ENCODE measurements at regions not wholly inside any gene's neighbourhood (a gene's known extent, or its start where the extent isn't known, plus 50 kb on each side); places are given as distances from the start of the nearest gene placed in this dataset.
A peak's percentile ranks its signal among the peaks of the same experiment; 100 is the strongest.

GRCh38 chr10:8233832-8234259 is 179.4 kb downstream of the GATA3 start:
- DNase-seq: no peak

DNA sequence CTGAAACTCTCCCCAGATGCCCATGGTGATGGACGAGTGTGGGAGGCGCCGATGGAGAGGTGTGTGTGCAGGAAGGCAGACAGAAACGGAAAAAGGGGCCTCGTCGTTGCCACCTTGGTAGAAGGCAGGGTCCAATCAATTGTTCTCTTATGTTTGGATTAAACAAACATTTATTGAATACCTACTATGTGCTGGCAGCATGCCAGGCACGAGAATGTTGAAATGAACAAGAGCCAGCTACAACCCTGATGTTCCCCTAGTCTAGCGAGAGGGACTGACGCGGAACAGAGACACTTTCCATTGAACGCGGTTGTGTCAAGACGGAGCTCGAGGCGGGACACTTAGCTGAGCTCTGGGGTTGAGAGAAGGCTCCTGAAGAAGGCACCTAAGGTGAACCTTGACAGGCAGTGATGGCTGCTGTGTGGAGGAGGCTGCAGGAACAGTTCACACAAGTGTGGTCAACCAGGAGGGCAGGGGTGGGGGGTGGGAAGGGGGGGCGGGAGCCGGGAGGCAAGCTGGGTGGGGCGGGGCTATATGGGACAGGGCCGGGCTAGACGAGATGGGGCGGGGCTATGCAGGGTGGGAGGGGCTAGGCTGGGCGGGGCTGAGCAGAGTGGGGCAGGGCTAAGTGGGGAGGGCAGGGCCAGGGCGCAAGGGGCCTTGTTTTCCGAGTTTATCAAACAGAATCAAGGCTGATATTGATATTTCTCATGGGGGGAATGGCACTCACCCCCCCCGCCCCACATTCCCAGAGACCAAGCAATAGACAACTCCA is 181.0 kb downstream of the GATA3 start:
- no peak for DNase-seq

GRCh38 chr10:8238986-8239385 is 184.5 kb downstream of the GATA3 start:
- DNase-seq: no peak

GRCh38 chr10:8240861-8241260 is 186.4 kb downstream of the GATA3 start:
- DNase-seq: no peak

GRCh38 chr10:8242295-8242872 is 187.9 kb downstream of the GATA3 start:
- DNase-seq: no peak

DNA sequence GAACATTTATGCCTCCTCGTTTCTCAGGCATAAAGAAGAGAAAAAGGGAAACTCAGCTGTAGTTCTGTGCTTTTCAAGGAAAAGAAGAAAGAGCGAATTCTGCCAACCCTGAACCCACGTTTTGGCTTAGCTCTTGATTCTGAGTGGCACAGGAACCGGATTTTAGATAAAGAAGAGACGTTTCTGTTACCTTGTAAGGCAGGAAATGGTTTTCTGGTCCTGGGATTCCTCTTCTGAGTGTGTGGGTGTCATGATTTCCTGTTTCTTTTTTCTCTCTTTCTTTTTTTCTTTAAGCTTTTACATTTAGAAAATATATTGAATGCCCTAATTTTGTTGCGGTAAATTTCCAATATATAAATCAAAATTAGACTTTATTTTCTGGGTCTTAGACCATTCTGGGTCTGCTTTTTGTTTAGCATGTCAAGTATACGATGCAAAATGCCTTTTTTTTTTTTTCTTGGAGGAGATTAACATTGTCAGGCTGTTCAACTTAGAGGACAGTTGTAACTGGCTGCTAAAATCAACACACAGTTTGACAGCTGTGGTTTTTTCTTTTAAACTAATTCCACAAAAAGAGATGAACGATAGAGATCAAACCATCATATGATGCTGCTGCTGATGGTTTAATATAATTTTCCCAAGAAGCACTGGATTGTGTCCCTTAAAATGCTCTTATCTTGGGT is 190.8 kb downstream of the GATA3 start:
- no peak for DNase-seq

- DNase-seq: no peak
These were observed 191.3 kb downstream of the GATA3 start for GRCh38 chr10:8245814-8246142.

DNA sequence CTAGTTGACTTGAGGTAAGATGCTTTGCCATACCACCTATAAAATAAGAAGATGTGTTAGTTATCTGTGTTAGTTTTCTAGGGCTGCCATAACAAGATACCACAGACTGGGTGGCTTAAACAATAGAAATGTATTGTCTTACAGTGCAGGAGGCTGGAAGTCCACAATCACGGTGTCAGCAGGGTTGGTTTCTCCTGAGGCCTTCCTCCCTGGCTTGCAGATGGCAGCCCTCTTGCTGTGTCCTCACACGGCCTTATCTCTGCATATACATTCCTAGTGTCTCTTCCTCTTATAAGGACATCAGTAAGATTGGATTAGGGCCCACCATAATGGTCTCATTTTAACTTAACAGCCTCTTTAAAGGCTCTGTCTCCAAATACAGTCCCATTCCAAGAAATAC is 192.1 kb downstream of the GATA3 start:
- no peak for DNase-seq

DNA sequence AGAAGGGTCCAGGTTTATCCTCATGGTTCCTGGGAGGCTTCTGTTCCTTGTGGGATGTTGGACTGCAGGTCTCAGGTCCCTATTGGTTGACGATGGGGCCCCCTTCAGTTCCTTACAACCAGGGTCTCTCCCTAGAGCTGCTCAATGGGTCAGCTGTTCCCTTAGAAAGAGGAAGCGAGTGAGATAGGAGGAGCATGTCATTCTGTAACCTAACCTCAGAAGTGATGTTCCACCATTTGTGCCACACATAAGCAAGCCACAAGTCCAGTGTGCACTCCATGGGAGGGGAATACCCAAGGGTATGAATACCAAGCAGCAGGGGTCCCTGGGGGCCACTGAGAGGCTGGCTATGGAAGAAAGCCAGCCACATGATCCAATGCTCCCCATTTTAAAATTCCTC is 192.7 kb downstream of the GATA3 start:
- no peak for DNase-seq

DNA sequence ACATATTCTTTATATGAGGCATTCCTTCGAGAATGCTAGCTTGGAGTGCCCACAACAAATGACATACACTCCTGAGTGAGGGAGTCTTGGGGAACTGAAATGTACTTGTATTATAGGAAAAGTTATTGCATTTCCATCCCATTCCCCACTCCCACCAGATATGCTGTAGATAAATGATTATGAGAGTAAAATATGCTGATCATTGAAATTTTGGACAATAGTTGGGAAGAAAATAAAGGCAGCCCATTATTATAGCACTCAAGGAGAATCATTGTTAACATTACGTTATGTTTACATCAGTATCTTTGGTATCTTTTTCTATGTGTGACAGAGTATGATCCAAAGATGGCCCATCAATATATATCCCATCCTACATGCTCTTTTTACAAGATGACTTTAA is 194.4 kb downstream of the GATA3 start:
- no peak for DNase-seq

GRCh38 chr10:8254350-8254749 is 199.9 kb downstream of the GATA3 start:
- DNase-seq: no peak

DNA sequence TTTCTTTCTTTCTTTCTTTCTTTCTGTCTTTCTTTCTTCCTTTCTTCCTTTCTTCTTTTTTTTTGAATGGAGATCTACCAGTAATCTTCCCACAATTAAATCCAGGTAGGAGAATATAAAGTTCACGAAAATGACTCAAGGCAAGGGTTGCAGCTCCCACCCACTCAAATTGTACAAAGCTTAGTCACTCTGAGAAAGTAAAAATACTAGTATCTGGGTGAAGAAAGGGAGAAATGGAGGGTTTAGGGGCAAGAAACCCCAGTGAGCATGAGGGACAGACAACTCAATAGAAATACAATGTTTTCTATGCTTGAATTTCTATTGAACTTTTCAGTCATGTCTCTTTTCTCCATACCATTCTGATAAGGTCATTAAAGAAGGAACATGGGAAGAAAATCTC is 200.8 kb downstream of the GATA3 start:
- DNase-seq: no peak

DNA sequence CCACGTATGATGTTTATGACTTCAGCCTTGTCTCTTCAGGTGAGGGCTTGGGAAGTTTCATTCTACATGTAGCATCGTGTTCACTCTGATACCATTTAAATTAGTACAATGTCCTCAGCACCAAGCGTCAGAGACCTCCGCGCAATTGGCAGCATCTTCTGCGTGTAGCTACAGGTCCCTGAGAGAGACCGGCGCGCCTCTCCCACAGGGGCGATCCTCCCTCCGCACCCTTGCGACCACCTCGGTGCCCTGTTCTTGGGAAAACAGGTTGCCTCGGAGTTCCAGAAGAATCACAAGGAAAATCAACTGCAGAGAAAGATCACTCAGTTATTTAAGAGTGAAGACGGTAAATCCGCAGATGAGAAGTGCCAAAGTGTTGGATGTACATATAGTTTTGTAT is 206.2 kb downstream of the GATA3 start:
- DNase-seq: no peak

DNA sequence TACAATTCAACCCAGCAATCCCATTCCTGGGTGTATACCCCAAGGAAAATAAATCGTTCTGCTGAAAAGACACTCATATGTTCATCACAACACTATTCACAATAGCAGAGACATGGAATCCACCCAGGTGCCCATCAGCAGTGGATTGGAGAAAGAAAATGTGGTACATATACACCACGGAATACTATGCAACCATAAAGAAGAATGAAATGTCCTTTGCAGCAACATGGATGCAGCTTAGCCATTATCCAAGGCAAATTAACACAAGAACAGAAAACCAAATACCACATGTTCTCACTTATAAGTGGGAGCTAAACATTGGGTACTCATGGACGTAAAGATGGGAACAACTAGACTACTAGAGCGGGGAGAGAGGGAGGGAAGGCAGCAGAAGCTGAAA is 207.8 kb downstream of the GATA3 start:
- no peak for DNase-seq

DNA sequence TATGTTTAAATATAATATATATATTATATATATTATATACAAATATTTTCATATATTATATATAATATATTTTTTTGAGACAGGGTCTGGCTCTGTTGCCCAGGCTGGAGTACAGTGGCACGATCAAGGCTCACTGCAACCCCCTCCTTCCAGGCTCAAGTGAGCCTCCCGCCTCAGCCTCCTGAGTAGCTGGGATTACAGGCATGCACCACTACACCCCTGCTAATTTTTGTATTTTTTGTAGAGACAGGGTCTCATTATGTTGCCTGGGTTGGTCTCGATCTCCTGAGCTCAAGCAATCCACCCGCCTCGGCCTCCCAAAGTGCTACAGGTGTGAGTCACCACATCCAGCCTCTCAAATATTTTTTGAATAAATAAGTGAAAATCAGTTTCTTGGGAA is 215.5 kb downstream of the GATA3 start:
- no peak for DNase-seq

GRCh38 chr10:8272794-8273425 is 218.4 kb downstream of the GATA3 start:
- DNase-seq: no peak

DNA sequence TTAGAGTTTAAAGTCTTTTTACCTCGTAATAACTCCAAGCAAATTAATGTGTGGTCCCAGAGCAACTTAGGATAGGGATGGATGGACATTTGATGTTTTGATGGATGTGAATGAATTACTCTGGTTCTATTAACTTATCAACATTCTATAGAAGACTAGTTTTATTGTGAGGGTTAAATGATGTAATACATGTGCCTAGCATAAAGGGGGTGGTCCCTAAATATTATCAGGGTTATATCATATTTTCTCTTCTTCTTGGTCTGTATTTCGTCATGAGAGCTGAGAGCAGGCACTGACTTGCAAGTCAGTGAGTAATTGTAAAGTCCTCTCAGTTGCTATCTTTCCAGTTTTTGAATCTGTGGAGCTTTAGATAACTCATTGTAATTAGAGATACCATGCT is 219.3 kb downstream of the GATA3 start:
- no peak for DNase-seq

- DNase-seq: peak; percentile 1 to 14
These were observed 221.4 kb downstream of the GATA3 start for GRCh38 chr10:8275911-8276310.

- DNase-seq: no peak
These were observed 223.6 kb downstream of the GATA3 start for GRCh38 chr10:8278099-8278498.

GRCh38 chr10:8279598-8279997 is 225.1 kb downstream of the GATA3 start:
- DNase-seq: no peak

DNA sequence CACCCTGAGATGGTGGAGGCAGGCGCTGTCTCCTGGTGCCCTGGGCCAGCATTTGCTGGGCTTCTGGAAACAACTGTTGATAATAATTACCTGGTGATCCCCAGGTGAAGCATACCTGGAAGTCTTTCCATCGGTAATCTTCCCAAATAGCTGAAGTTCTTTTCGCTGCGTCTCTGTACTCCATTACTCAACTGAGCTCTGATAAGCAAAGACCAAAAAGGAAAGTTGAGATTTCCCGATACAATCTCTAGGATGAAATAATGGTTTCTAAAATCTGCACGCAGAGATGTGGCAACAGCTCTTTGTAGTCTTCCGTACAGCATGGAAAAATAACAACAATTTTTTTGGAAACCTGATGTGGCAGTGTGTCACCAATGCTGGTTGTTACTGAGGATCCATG is 226.5 kb downstream of the GATA3 start:
- no peak for DNase-seq

DNA sequence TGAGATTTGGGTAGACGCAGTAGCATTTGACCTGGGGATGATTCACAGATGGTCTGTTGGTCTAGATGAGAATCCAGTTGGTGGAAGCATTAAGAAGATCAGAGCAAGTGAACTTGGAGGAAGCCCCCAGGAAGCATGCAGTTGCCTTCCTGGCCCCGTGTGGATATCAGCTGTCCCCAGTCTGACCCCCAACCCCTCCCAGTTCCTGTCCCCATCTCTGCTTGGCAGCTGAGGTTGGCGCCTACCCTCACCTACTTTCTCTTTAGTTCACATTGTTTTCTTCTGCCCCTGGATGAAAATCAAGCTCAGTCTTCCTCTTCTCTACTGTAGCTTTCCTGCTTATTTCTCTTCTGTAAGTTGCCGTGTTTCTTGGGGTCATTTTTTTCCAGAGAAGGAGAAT is 227.9 kb downstream of the GATA3 start:
- no peak for DNase-seq

GRCh38 chr10:8283166-8283905 is 228.8 kb downstream of the GATA3 start:
- DNase-seq: no peak

All from NCI-H526 (cell line).